ENCODE measurements at regions not wholly inside any gene's neighbourhood (a gene's known extent, or its start where the extent isn't known, plus 50 kb on each side); places are given as distances from the start of the nearest gene placed in this dataset.
A peak's percentile ranks its signal among the peaks of the same experiment; 100 is the strongest.

DNA sequence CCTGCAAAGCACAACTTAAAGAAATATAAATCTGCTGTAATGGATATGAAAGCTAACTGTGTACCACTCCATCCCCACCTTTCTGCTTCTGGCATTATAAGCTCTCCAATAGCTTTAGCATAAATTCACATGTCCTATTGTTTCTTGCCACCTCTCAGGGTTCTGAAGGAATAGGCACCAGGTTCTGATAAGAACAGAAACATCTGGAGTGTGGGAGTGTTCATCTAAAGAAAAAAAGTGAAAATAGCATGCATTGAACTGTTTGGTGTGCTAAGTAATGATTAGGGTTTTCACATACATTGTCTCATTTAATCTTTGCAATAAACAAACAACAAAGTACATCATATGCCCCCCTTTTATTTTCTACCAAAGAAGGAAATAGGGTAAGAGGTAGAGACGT, 72.3 kb downstream of the FAM76B start:
- Histone ChIP-seq H3K4me1 (no peaks in the 10 kb centered on the region), H3K9me3 (no peaks in the 10 kb centered on the region), H3K27me3 (ENCODE audit: low read depth) (no peaks in the 10 kb centered on the region), H3K4me3 (no peak overlapping the region), H3K36me3 (replicated peaks) (no peaks in the 10 kb centered on the region)
- DNase-seq (ENCODE audit: low spot score in 2 of 2), result no peak
- in situ Hi-C loops (cut with MboI; ENCODE audit: low sequenced_read_pairs), result no loop called here

DNA sequence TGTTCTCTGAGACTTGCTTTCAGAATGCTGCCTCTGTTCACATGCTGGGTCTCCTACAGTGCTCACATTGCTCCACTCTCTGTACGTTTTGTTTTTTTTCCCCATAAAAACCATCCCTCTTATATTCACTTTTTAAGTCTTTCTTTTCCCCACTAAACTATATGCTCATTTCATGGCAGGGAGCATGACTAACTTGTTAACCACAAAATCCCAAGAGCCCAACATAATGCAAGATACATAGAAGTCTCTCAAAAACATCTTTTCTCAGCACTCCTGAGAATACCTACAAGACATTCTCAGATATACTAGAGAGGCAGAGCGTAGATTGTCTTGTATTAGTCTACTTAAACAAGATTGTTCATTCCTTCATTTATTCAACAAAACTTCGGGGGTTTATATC, 73.3 kb downstream of the FAM76B start:
- no peak for DNase-seq (ENCODE audit: low spot score in 2 of 2)

DNA sequence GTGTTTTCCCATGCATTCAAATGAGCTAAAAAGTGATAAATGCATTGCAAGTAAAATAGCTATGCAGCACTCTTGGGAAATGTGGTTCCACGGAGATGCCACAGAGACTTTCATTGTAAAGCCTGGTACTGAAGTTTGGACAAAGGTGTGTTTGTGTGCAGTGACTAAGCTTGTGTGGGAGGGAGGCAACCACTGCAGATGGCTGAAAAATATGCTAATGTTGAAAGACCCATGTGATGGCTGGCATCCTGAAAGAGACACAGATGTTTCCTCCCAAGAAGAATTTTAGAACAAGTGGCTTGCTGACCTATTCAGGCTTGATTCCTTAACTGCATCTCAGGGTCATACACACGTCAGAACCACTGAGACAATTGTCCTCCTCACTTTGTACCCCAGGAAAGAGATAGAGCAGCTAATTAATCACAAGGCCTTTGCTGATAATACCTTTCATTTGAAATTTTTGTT, 73.8 kb downstream of the FAM76B start:
- H3K9me3 ChIP-seq, result no peaks in the 10 kb centered on the region
- DNase-seq (ENCODE audit: low spot score in 2 of 2), result no peak
- no peaks in the 10 kb centered on the region for H3K4me1 ChIP-seq
- in situ Hi-C loops (cut with MboI; ENCODE audit: low sequenced_read_pairs), result no loop called here
- no peaks in the 10 kb centered on the region for H3K36me3 ChIP-seq (replicated peaks)
- H3K27me3 ChIP-seq (ENCODE audit: low read depth), result no peaks in the 10 kb centered on the region
- H3K4me3 ChIP-seq, result no peak overlapping the region

More for the DNA sequence above, 73.3 kb downstream of the FAM76B start:
- no peaks in the 10 kb centered on the region for H3K27me3 ChIP-seq (ENCODE audit: low read depth)
- in situ Hi-C loops (cut with MboI; ENCODE audit: low sequenced_read_pairs), result no loop called here
- no peak overlapping the region for H3K4me3 ChIP-seq
- no peaks in the 10 kb centered on the region for H3K36me3 ChIP-seq (replicated peaks)
- H3K9me3 ChIP-seq, result no peaks in the 10 kb centered on the region
- H3K4me1 ChIP-seq, result no peaks in the 10 kb centered on the region

DNA sequence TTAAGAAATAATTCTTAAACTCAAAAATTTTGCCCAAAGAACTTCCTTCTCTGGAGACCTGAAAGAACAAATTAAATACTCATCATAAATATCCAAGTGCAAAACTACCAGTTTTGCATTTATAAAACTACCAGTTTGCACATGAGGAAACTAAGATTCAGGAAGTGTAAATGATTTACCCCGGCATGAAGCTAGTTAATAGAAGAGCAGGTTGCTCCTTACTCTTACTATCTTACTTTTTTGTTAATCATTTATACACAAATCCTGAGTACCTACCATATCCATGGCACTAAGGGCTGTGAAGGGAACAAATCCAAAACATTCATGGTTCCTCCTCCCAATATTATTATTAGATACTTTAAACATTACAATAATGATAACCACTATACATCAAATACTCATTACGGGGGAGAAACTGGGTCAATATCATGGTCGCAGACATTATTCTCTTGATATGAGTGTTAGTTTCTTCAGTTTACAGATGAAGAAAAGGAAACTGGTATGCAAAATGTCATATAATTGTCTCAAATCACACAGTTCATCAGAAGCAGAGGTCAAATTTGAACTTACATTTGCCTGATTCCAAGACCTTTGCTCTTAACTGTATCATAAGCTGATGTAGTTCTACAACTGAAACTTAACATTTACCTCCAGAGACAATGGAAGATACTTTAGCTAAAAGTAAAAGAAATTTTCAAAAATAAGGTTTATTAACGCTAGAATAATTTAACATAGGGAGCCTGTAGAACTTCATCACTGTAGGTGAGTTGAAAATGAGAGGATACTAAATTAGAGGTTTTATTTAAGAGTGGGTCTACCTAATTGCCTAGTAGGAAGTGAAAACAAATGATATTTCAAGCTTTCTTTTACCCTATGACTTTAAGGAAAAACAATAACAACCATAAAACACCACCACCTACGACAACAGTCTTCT, 74.5 kb downstream of the FAM76B start:
- no peaks in the 10 kb centered on the region for H3K4me1 ChIP-seq
- no peak for DNase-seq (ENCODE audit: low spot score in 2 of 2)
- in situ Hi-C loops (cut with MboI; ENCODE audit: low sequenced_read_pairs), result no loop called here
- no peaks in the 10 kb centered on the region for H3K9me3 ChIP-seq
- no peaks in the 10 kb centered on the region for H3K27me3 ChIP-seq (ENCODE audit: low read depth)
- H3K4me3 ChIP-seq, result no peak overlapping the region
- H3K36me3 ChIP-seq (replicated peaks), result no peaks in the 10 kb centered on the region

GRCh38 chr11:95713428-95713827, 76.2 kb downstream of the FAM76B start:
- no peak overlapping the region for H3K4me3 ChIP-seq
- 0 out of 2 replicates have a peak, but pooled peaks cover 2% of the 10 kb centered on the region for H3K4me1 ChIP-seq
- H3K36me3 ChIP-seq (replicated peaks), result no peaks in the 10 kb centered on the region
- H3K9me3 ChIP-seq, result no peaks in the 10 kb centered on the region
- no peaks in the 10 kb centered on the region for H3K27me3 ChIP-seq (ENCODE audit: low read depth)
- in situ Hi-C loops (cut with MboI; ENCODE audit: low sequenced_read_pairs), result no loop called here
- DNase-seq (ENCODE audit: low spot score in 2 of 2), result no peak

DNA sequence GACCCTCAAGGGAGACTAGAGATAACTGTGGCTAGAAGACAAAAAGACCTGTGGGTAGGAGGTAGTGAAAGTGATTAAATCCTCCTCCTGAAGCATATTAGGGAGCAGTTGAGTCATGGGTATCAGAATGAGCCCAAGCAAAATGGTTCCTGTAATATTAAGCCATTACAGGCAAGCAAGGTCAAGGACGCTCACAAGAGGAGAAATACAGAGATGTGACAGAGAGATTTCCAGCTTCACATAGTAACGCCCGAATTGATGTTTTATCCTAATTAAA, 77.7 kb downstream of the FAM76B start:
- in situ Hi-C loops (cut with MboI; ENCODE audit: low sequenced_read_pairs), result no loop called here
- no peaks in the 10 kb centered on the region for H3K27me3 ChIP-seq (ENCODE audit: low read depth)
- no peak overlapping the region for H3K4me3 ChIP-seq
- H3K9me3 ChIP-seq, result no peaks in the 10 kb centered on the region
- no peaks in the 10 kb centered on the region for H3K36me3 ChIP-seq (replicated peaks)
- H3K4me1 ChIP-seq, result 0 out of 2 replicates have a peak, but pooled peaks cover 2% of the 10 kb centered on the region
- no peak for DNase-seq (ENCODE audit: low spot score in 2 of 2)

GRCh38 chr11:95711162-95711944, 78.2 kb downstream of the FAM76B start:
- no peaks in the 10 kb centered on the region for H3K36me3 ChIP-seq (replicated peaks)
- no peaks in the 10 kb centered on the region for H3K27me3 ChIP-seq (ENCODE audit: low read depth)
- H3K4me1 ChIP-seq, result 0 out of 2 replicates have a peak, but pooled peaks cover 2% of the 10 kb centered on the region
- H3K9me3 ChIP-seq, result no peaks in the 10 kb centered on the region
- no peak for DNase-seq (ENCODE audit: low spot score in 2 of 2)
- in situ Hi-C loops (cut with MboI; ENCODE audit: low sequenced_read_pairs), result no loop called here
- H3K4me3 ChIP-seq, result no peak overlapping the region

- in situ Hi-C loops (cut with MboI; ENCODE audit: low sequenced_read_pairs), result loop anchor here (5.0 kb wide), 1 partner anchor 551 kb away; no protein-coding TSS in a partner anchor
- peak; percentile 14 to 16 for DNase-seq (ENCODE audit: low spot score in 2 of 2)
- 0 out of 2 replicates have a peak, but pooled peaks cover 2% of the 10 kb centered on the region for H3K4me1 ChIP-seq
- no peaks in the 10 kb centered on the region for H3K27me3 ChIP-seq (ENCODE audit: low read depth)
- no peaks in the 10 kb centered on the region for H3K9me3 ChIP-seq
- no peaks in the 10 kb centered on the region for H3K36me3 ChIP-seq (replicated peaks)
- H3K4me3 ChIP-seq, result no peak overlapping the region
Observed at GRCh38 chr11:95708681-95709080, 80.9 kb downstream of the FAM76B start.

- DNase-seq (ENCODE audit: low spot score in 2 of 2), result no peak
- Histone ChIP-seq H3K4me1 (0 out of 2 replicates have a peak, but pooled peaks cover 2% of the 10 kb centered on the region), H3K4me3 (no peak overlapping the region), H3K9me3 (no peaks in the 10 kb centered on the region), H3K27me3 (ENCODE audit: low read depth) (no peaks in the 10 kb centered on the region), H3K36me3 (replicated peaks) (no peaks in the 10 kb centered on the region)
- in situ Hi-C loops (cut with MboI; ENCODE audit: low sequenced_read_pairs), result loop anchor here (5.0 kb wide), 1 partner anchor 550 kb away; no protein-coding TSS in a partner anchor
Observed at GRCh38 chr11:95706974-95707387, 82.6 kb downstream of the FAM76B start.

- Histone ChIP-seq H3K4me3 (no peak overlapping the region), H3K36me3 (replicated peaks) (no peaks in the 10 kb centered on the region), H3K27me3 (ENCODE audit: low read depth) (no peaks in the 10 kb centered on the region), H3K4me1 (0 out of 2 replicates have a peak, but pooled peaks cover 2% of the 10 kb centered on the region), H3K9me3 (no peaks in the 10 kb centered on the region)
- in situ Hi-C loops (cut with MboI; ENCODE audit: low sequenced_read_pairs), result loop anchor here (5.0 kb wide), 1 partner anchor 548 kb away; no protein-coding TSS in a partner anchor
- DNase-seq (ENCODE audit: low spot score in 2 of 2), result peak; percentile 69 to 92
Observed at GRCh38 chr11:95705485-95706124, 84.0 kb downstream of the FAM76B start.

- no peak overlapping the region for H3K4me3 ChIP-seq
- no peaks in the 10 kb centered on the region for H3K36me3 ChIP-seq (replicated peaks)
- in situ Hi-C loops (cut with MboI; ENCODE audit: low sequenced_read_pairs), result loop anchor here (5.0 kb wide), 1 partner anchor 548 kb away; no protein-coding TSS in a partner anchor
- no peaks in the 10 kb centered on the region for H3K9me3 ChIP-seq
- H3K27me3 ChIP-seq (ENCODE audit: low read depth), result no peaks in the 10 kb centered on the region
- DNase-seq (ENCODE audit: low spot score in 2 of 2), result no peak
- 0 out of 2 replicates have a peak, but pooled peaks cover 2% of the 10 kb centered on the region for H3K4me1 ChIP-seq
Observed at GRCh38 chr11:95704865-95705264, 84.7 kb downstream of the FAM76B start.

- Histone ChIP-seq H3K27me3 (ENCODE audit: low read depth) (no peaks in the 10 kb centered on the region), H3K36me3 (replicated peaks) (no peaks in the 10 kb centered on the region), H3K4me3 (no peak overlapping the region), H3K4me1 (no peaks in the 10 kb centered on the region), H3K9me3 (no peaks in the 10 kb centered on the region)
- in situ Hi-C loops (cut with MboI; ENCODE audit: low sequenced_read_pairs), result no loop called here
- no peak for DNase-seq (ENCODE audit: low spot score in 2 of 2)
Observed at GRCh38 chr11:95703049-95703448, 86.5 kb downstream of the FAM76B start.

DNA sequence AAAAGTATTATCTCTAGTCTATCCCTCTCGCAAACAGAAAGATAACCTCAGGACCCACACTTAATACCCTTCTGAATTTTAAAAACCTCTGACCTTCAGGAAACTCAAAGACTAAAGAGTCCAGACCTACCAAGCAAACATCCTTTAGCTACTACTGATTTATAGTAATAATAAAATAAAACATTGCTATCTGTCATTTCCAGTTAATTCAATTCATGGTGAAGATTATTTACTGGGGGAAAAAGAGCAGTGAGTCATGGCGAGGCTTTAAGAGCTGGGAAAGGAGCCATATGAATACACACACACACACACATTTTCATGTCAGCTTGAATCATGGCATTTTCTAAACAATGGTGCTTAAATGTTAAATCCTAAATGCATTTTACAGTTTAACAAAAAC, 87.1 kb downstream of the FAM76B start:
- no peaks in the 10 kb centered on the region for H3K9me3 ChIP-seq
- no peaks in the 10 kb centered on the region for H3K27me3 ChIP-seq (ENCODE audit: low read depth)
- H3K4me1 ChIP-seq, result no peaks in the 10 kb centered on the region
- no peak overlapping the region for H3K4me3 ChIP-seq
- DNase-seq (ENCODE audit: low spot score in 2 of 2), result no peak
- H3K36me3 ChIP-seq (replicated peaks), result no peaks in the 10 kb centered on the region
- in situ Hi-C loops (cut with MboI; ENCODE audit: low sequenced_read_pairs), result no loop called here

Data from HAP-1 (cell line).